NB4 (cell line): ENCODE measurements at regions not wholly inside any gene's neighbourhood (a gene's known extent, or its start where the extent isn't known, plus 50 kb on each side); places are given as distances from the start of the nearest gene placed in this dataset.

Experiments used
- DNase-seq: peaks from one replicate; pipeline ENCODE4 v3.0.0; 2010; ENCODE audit warnings: low read depth
- H3K4me3 ChIP-seq: one replicate; pipeline ENCODE4 v1.5.1; 2011; ENCODE audit warnings: mild to moderate bottlenecking, low read depth, low read length, moderate library complexity
- CTCF ChIP-seq: IDR thresholded peaks from one replicate; pipeline ENCODE4 v1.5.1; 2012; ENCODE audit warnings: low read depth, low read length
- MAX ChIP-seq: IDR thresholded peaks from 2 replicates; pipeline ENCODE4 v1.6.1; 2011; ENCODE audit warnings: low read depth, low read length
- MYC ChIP-seq: IDR thresholded peaks from 2 replicates; pipeline ENCODE4 v1.6.1; 2011; ENCODE audit warnings: low read depth, low read length
- POLR2A ChIP-seq: IDR thresholded peaks from 2 replicates; pipeline ENCODE4 v1.6.1; 2011; ENCODE audit warnings: mild to moderate bottlenecking; ENCODE audit not compliant: insufficient read length; ENCODE audit errors: extremely low read depth

DNA sequence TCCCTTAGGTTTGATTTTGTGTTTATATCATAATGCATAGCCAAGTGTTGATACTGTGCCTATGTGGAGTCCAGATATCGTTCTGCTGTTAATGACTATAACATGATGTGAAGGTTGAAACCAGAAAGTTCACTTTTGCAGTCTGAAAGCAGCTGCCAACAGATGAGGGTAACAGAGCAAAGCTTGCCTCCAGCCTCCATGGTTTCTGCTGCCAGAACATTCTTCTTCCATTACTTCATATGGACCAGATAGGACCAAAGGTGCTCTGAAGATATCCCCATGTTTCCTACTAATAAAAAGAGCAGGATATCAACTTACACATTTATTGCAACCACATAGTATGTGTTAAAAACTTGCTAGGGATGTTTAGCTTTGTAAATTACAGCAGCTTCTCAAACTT, 394.1 kb downstream of the SPRY1 start:
- TF ChIP-seq MAX: no peak
- no peak for TF ChIP-seq MYC
- no peak for TF ChIP-seq POLR2A
- TF ChIP-seq CTCF: no peak
- no peak for DNase-seq
- H3K4me3 ChIP-seq: no peak overlapping the region

GRCh38 chr4:123802082-123802645, 405.6 kb downstream of the SPRY1 start:
- no peak for DNase-seq
- TF ChIP-seq MAX: no peak
- TF ChIP-seq CTCF: no peak
- no peak overlapping the region for H3K4me3 ChIP-seq

DNA sequence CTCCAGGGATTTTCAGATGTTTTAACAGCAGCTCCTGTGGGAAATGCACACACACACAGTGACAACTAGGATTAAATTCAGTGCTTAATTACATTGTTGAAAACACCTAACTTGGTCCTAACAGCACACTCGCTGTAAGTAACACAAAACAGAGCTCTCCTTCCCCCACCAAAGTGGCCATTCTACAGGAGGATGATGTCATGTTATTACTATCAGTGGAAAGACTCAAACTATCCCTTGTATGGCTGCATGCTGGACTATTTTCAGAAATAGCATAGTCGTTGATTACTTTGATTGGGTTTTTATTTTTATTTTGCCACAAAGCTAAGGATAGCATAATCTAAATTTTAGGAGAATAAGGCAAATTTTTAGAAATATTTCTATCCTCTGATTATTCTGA, 406.3 kb downstream of the SPRY1 start:
- no peak for TF ChIP-seq MYC
- no peak for TF ChIP-seq CTCF
- no peak for TF ChIP-seq MAX
- no peak overlapping the region for H3K4me3 ChIP-seq
- DNase-seq: no peak

DNA sequence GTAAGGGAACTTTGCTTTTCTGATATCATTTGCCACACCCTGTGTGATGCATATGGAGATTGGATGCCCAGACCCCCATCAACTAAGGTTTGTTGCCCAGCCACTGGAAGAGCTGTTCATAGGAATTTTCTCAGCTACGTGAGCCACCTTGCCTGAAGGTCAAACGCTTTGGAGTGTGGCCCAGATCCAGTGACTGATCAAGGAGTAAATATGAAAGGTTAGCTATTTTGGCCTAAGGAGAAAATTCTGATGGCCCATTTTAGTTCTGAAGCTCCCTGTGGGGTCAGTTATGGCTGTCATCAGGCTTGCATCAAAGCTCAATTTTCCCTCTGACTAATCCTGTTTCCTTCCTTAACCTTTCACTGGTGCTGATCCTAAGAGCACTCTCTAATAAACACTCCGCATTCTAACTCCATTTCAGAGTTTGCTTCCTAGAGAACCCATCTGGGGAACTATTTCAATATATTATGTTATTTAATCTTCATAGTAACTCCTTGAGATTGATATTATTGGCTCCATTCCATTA, 407.7 kb downstream of the SPRY1 start:
- H3K4me3 ChIP-seq: no peak overlapping the region
- TF ChIP-seq MAX (no peak), POLR2A (no peak), MYC (no peak), CTCF (no peak)

GRCh38 chr4:123806056-123806455, 409.5 kb downstream of the SPRY1 start:
- no peak overlapping the region for H3K4me3 ChIP-seq
- DNase-seq: no peak
- TF ChIP-seq MAX (no peak), POLR2A (no peak), MYC (no peak), CTCF (no peak)

More for the DNA sequence above, 407.7 kb downstream of the SPRY1 start:
- no peak for DNase-seq

- no peak for DNase-seq
- TF ChIP-seq MAX (no peak), MYC (no peak), POLR2A (no peak), CTCF (no peak)
- no peak overlapping the region for H3K4me3 ChIP-seq
Observed at GRCh38 chr4:123807187-123807586, 410.6 kb downstream of the SPRY1 start.
